Right forelimb (tissue), 1 donor: ENCODE measurements at regions not wholly inside any gene's neighbourhood (a gene's known extent, or its start where the extent isn't known, plus 50 kb on each side); places are given as distances from the start of the nearest gene placed in this dataset.

Experiments
- DNase-seq: peaks from one replicate; pipeline ENCODE4 v3.0.0-alpha.2; 2018

DNA sequence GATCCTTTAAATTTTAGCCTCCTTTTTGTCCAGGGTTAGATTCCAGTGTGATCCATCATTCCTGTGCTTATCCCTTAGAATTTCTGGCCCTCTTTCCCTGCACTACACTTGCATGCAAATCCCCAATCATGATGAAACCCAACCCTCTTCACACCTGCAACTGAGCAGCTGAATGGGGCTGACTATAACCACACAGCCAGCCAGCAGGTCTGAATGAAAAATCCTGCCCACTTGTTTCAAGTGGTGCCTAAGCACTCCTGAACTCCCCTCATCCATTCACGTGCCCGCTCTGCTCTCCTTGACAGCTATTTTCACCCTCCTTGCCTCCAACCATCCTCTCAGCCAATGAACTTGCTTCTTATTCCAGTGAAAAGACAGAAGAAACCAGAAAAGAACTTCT is 80.5 kb upstream of the AFF3 start:
- DNase-seq, result no peak

DNA sequence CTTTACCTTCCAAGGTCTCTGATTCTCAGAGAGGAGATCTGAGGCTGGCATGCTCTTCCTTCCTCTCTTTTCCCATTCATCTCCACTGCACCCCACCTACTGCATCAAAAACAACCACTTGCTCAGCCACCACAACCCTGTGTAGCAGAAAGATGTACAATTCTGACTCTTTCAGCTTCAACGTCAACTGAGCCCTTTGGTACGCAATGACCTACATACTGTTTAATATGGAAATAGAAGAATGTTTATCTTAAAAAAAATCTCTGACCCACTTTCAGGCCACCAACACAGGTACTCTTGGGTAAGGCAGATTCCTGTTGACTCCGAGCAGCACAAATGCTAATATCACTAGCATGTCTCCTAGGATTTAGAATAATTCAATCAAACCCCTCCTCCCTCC is 76.2 kb upstream of the AFF3 start:
- no peak for DNase-seq

DNA sequence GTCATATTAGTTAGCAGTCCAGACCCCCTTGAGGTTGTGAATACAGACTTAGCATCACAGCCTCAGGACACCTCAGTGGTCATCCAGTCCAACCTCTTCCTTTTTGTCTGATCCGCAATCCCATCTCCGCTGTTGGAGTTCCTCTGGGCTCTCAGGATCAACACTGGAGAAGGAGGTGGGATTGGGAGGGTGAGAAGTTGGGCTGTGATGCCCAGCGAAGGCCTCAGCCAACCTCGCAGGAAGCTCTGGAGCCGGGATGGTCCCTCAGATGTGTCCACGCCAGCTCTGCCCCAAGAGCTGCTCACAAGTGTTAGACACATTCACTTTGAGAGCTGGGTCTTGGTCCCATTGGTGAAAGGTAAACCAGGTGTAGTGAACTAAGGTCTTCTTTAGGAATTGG is 74.9 kb upstream of the AFF3 start:
- DNase-seq, result no peak

DNA sequence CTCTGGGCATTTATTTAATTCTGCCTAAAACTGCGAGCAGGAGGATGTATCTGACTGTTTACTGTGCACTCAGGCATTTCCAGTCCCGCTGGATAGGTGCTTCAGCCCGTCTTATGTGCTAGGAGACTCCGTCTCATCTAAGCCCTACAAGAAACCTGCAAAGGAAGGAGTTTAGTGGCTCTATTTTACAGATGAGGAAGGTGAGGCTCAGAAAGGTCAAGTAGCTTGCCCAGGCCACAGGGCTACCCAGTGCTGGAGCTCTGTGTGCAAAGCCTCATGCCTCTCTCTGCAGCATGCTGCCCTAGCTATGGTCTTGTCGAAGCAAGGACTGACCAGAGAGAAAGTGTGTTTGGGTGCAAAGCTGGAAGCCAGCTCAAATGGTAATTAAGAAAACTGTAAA is 73.6 kb upstream of the AFF3 start:
- DNase-seq, result no peak

DNA sequence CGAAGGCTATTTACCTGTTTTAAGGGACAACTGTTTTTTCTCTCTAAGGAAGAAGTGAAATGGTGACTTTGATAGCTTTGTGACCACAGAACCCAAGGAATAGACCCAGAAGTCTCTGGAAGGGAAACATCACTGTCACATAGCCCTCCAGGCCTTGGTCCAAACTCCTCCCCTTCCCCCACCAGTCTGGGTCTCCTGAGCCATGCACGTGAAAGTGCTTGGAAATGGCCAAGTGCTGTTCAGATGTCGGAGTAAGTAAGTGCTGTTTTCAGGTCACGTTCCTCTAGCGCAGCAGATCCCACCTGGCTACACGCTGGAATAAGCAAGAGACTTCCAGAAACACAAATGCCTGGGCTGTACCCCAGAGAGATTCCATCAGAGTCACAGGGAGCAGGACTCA is 73.0 kb upstream of the AFF3 start:
- DNase-seq, result no peak

DNA sequence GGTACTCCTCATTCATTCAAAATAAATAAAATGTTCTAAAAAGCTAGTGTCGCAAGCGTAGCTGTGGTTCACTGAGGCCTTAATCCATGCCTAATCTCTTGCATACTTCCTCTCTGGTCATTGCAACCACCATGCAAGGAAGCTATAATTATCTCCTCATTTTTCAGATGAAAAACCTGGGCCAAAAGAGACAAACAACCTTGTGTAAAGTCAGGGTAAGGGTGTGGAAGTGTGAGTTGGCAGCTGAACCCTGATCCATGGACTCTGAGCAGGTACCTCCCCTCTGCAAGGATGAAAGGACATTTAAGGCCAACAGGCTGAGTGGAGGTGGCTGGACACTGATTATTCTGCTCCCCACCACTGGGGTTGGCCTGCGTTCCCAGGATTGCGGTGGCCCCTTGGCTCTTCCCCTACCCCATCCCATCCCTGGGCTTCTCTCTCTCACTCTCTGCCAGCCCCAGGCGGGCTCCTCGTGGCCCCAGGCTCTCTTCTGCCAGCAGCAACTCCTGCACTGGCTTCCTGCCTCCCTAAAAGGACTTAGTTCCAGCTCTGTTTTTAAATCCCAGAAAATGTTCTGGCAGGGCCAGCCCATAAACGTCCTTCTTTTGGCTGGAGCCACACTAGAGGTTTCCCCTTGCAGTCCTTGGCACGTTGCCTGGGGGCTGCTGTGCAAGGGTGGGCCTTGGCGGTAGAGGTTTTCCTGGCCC is 72.0 kb upstream of the AFF3 start:
- DNase-seq, result peak; percentile 88

DNA sequence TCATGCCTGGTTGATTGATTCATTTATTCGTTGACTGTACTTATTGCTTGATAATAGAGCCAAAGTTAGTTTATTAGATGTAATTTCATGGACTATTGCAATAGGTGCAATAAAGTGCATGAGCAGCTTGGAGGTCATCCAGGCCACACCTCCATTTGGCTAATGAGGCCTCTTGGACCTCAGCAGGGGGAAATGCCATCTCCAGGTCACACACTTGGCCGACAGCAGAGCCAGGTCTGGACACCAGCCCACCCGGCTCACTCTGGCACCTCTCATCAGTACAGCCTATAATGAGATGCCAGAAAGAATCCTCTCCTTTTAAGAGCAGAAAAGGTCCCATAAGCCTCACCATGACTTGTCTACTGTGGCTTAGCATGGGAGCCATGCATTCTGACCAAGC is 71.2 kb upstream of the AFF3 start:
- no peak for DNase-seq

DNA sequence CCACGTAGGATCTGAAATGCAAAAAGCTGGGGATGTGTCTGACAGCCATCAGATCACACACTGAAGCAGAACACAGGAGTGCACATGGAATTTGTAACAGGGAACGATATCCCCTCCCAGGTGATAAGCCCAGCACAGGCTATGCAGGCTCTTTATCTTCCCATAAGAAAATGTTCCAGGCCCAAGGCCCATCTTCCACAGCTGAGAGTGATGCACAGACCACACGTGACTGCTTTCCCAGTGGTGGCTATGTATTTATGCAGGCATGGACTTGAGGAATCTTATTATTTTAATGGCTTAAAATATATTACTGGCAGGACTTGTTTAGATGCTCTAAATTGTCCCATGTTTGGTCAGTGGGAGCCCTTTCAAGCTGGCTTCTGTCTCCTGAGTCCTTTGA is 70.5 kb upstream of the AFF3 start:
- DNase-seq, result no peak

DNA sequence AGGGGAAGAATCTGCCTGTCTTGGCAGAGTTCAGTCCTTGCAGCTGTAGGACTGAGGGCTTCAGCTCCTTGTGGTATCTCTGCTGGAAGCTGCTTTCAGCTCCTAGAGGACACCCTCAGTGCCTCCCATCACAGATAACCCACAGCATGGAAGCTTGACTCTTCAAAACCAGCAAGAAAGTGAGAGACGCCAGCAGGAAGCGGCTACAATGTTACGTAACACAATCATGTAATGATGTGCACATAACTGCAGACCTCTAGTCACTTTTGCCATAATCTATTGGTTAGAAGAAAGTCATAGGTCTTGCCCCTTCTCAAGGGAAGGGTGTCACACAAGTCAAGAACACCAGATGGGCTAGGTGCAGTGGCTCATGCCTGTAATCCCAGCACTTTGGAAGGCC is 69.1 kb upstream of the AFF3 start:
- DNase-seq, result no peak

DNA sequence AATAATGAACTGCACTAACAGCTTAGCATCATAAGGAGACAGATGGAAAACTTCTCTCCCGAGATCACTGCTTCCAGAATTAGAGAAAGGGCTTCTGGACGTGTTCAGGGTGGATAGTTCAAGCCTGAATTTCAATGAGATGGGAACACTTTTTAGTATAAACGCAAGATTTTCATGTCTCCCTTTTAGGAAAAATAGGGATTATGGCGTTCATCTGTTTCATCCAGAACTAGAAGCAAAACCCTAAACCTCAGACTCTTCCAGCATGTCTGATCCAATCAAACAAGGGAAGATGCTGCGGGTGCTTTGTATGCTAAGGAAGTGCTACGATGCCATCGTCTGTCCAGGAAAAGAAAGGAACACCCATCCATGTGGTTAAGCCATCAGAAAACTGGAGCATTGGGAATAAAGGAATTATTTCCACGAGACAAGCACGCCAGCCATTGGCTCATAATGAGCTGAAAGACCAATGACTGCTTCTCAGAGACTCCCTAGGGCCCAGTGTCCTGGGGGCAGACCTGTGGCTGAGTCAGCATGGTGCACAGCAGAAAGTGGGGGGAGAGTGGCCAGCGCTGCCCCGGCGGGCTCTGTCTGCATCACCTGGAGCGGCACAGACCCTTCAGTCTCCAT is 65.9 kb upstream of the AFF3 start:
- no peak for DNase-seq

DNA sequence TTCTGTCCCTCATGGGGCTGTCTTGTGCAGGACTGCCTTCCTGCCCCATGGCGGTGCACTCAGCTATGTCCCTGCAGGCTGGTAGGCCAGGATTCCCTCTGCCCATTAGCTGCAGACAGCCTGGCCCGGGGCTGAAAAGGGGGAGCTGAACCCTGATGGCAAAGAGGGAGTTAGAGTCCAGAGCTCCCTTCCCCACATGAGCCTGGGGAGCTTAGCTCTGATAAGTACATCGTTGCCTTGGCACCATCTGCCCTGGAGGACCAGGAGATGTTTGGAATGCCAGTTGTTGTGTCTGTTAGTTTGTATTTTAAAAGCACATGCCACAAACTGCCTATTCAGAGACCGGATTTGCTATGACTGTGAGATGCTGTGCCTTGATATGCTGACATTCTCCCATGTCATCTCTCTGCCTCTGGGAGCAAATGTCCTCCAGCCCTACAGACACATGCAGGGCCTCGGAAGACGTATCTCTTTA is 65.1 kb upstream of the AFF3 start:
- no peak for DNase-seq

DNA sequence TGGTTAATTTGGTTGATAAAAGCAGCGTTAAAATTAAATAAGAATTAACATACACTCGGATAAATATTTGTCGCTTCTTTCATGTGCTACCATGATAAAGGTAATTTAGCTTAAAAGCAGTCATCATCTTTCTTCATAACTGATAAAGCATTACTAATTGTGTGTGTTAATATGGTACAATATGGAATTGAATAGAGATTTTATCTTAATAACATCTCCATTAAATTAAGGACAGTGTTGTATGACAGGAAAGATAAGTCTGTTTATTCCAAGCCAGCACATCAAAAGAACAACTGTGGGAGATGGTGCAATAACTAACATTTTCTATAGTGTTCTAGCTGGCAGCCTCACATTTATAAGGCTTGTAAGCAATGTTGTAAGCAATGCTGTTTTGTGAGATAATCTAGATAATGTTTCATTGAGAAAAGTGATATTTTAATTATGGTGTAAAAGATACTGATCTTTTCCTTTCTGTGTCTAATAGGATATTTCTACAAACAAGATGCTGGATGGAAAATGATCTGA is 64.4 kb upstream of the AFF3 start:
- no peak for DNase-seq

DNA sequence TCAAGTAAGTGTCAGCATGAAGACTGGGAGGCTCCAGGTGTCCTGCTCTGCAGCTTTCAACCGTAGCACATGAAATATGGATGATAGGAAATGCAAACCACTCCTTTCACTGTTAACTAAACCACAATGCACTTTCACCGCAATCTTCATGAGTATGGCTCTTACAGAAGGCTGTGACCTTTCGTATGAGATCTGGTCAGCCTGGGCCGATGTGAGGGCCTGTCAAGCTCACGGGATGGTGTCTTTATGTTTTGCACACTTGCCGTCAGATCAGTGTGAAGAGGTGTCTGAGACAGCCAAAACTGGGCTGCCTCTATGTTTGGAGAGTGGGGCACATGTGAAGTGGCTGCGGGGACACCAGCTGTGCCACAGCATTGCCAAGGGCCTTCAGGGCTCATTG is 62.8 kb upstream of the AFF3 start:
- DNase-seq, result no peak

DNA sequence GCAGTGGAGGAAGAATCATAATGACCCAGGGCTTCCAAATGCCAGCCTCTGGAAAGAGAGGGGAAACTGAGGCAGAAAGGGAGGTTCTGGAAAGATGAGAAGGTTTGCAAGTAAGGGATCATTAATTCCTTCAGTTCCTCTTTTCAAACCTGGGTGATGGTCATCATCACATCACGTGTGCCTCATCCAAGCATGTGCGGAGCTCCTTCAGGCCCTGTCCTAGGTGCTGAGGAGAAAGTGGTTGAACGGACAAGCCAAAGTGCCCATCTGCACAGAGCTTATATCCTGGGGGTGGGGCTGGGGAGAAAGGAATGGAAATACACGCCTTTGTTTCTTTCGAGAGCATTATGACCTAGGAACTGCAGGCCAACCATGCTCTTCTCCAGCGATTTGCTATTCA is 60.2 kb upstream of the AFF3 start:
- DNase-seq, result no peak

DNA sequence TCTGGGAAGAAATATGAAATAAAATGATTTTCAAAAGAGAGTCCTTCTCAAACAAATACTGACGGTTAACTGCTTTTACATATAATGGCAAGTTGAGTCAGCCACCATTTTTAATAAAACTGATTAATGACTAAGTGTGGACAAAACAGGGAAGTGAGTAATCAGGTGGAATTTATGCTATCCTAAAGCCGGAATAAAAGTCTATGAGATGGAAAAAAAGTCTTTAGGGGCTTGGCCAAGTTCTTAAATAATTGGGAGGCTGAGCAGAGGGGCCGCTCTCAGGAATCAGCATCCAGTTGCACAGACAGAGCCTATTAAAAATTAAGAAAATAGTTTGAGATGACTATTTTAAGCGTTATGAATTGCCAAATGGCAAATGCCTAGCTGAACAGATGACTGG is 58.6 kb upstream of the AFF3 start:
- no peak for DNase-seq

DNA sequence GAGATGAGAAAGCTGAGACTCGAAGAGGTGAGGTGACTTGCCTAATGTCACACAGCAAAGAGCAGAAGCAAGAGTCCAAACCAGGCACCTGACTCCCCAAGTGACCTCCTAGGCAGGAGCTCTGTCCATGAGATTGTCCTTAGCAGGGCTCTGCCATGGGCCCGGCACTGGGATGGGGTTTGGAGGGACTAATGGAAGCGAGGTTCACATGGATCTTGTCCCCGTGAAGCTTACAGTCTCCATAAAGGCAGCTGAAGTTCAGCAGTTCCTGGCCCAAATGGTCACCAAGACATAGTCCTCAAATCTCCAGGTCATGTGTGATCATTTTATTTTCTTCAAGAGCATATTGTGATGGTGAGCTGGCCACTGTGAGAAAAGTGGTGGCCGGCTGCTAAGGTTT is 57.0 kb upstream of the AFF3 start:
- DNase-seq, result no peak

DNA sequence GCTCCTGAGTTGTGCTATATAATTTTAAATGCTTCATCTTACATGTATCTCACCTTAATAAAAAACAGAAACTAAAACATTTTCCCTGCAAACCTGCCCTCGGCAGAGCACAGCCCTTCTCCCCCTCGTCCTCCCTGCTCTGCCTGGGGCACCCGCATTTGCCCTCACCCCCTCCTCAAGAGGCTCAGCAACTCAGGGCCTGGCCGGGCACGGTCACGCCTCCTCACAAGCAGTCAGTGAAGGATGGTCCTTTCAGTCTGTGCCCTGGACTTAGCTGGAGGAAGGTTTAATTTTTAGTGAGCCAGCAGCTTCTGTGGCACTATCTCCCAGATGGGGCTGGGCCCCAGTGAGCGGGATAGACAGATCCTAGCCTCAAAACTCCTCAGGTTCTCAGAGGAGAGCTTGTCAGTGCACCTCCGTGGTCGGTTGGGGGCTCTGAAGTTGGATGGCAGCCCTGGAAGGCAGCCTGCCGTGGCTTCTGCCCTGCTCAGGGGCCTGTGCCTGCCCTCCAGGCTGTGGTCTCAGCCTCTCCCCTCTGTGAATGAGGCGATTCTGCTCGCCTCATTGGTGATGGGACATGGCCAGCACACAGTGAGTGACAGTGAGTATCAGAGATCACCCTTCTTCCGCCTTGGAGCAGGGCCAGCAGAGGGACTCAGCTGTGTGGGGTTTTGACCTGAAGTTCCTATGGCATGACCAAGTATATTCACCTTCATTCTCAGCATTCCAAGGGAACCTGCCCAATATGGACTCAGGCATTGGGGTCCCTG is 56.3 kb upstream of the AFF3 start:
- DNase-seq, result no peak

DNA sequence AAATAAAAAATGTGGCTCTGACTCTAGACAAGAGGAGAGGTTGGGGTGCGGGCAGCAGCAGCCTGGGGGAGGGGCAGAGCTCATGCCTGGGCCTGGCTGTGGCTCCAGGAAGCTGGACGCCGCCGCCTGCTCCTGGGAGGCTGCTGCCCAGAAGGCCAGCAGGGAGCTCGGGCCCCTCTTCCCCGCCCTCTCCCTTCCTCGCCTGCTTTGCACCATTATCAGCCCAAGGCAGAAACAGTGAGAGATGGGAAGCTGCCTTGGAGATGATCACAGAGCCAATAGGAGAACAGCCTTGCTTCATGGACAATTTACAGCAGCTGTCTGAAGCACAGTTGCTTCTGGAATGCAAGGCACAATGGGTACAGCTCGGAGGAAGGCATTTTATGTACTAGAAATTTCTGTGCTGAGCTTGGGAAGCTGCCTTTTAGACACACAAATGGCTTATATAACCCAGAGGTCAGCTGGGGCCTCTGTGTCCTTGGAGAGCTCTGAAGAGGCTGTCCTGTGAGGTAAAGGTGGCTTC is 55.3 kb upstream of the AFF3 start:
- DNase-seq, result peak; percentile 75

DNA sequence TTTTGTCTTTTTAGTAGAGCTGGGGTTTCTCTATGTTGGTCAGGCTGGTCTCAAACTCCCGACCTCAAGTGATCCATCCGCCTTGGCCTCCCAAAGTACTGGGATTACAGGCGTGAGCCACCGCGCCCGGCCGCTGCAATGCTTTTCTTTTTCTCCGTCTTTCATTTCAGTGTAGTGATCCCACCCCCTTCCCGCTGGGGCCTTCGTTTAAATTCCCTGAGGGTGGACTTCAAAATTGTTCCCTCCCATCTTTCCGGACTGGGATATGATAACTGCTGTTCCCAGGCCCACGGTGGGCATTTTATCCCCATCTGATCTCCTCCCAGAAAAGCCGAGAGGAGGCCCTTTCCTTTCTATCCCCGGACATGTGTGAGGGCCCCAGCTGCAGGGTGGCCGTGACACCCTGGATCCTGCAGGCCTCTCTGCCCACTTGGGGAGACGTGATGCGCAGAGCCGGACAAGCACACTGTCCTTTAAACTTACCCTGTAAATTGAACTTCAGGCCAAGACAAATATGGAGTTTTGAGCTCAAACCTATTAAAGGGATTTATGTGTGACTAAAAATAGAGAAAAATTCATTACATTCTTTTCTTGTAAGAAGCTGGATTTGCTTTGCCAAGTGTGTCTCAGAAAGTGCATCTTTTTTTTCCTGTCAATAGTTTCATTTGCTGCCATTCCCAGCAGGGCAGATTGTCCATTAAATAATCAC is 54.5 kb upstream of the AFF3 start:
- no peak for DNase-seq

DNA sequence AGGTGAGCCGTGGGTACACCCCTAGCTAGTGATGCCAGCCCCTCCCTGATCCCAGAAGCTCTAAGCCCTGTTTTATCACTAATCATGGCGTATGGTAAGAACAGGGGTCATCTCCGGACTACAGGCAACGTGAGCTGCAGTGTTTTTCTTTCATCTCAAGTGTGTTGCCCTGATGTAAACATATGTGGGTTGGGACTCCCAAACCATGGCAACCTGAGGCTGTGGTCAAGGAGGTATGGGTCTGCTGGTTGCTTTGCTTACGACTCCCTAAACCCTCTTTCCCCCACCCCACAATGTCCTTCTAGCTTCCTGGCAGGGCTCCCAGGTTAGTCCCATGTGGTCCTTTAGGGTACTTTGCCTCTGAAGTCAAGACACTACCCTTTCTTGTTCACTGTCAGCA is 53.6 kb upstream of the AFF3 start:
- no peak for DNase-seq

DNA sequence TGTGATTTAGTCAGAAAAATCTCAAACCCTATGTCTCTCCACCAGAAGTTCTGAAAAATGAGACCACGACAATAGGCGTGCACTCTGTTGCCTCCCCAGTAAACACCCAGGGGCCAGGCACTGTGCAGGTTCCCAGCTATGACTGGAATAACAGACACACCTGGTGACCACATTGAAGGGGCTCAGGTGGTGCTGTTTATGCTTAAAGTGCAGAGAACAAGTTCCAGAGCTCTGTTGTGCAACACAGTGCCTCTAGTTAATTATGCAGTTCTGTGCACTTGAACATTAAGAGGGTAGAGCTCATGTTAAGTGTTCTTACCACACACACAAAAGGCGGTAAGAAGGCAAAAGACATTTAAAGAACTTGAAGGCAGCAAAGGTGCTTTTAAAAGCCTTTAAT is 52.6 kb upstream of the AFF3 start:
- DNase-seq, result no peak

DNA sequence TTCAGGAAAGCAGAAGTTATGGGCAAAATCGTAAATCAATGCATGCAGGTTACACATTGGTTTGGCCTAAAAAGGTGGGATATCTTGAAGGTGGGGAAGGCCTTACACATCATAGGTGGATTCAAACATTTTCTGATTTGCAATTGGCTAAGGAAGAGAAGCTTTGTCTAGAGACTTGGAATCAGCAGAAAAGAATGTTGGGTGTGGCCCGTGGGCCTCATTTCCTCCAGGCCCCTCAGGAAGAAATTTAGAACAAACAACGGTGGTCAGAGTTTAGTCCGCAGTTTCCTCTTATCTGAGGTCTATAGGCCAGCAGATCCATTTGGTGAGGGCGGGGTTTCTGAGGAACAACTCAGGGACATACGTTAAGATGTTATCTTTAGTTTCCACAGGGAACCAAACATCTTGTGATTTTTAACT is 50.9 kb upstream of the AFF3 start:
- DNase-seq, result no peak

DNA sequence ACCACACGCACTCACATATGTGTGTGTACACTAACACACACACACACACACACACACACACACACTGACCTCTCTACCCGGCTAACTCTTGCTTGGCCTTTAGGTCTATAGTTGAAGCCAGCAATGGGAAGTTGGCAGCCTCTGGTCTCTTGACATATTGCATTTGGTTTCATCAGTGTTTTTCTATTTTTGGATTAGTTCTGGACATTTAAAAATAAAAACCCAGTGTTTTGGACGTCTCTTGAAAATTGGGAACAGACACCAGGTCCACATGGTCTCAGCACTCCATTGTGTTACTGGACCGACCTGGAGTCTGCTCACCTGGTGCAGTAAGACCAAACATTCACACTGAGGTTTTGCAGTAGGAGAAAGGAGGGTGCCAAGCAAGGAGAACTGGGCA is 50.4 kb upstream of the AFF3 start:
- no peak for DNase-seq
